Sigmoid colon (tissue), 4 donors: ENCODE measurements at regions not wholly inside any gene's neighbourhood (a gene's known extent, or its start where the extent isn't known, plus 50 kb on each side); places are given as distances from the start of the nearest gene placed in this dataset.

Experiments
- EP300 ChIP-seq, 4 donors: sonication (generic); formaldehyde crosslinking; IDR thresholded peaks; one replicate each; pipeline ENCODE4 v1.6.1; 2017; ENCODE audit warnings: antibody characterized with exemption in 4 of 4
- TF ChIP-seq, protein P1 (sequence below), 4 experiments: fragments of 450-650 bp in 3 of 4; fragments of 200-600 bp in 1 of 4; IDR thresholded peaks; one replicate each; pipeline ENCODE4 v1.5.1; 2016 to 2019; ENCODE audit warnings: antibody characterized with exemption in 4 of 4, mild to moderate bottlenecking in 3 of 4, moderate library complexity in 2 of 4

DNA sequence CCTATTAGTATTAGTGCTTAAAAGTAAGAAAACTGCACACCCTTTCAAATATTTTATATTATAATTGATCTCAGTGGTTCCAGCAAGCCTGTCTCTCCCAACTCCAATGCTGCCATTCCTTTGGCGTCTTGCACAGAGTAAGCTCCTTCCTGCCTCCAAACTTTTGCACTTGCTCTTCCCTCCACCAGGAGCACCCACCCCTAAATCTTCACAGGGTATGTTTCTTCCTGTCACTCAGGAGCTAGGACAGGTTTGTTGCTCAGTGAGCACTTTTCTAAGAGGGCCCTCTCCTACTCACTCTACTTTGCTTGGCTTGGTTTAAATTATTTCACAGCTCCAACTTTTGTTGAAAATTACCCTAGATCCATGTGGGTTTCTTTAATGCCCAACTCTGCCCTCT, 189.1 kb upstream of the ADRA1B start:
- no peak for TF ChIP-seq EP300 (IDR thresholded peaks at IDR 0.05)
- TF ChIP-seq, protein P1, sequence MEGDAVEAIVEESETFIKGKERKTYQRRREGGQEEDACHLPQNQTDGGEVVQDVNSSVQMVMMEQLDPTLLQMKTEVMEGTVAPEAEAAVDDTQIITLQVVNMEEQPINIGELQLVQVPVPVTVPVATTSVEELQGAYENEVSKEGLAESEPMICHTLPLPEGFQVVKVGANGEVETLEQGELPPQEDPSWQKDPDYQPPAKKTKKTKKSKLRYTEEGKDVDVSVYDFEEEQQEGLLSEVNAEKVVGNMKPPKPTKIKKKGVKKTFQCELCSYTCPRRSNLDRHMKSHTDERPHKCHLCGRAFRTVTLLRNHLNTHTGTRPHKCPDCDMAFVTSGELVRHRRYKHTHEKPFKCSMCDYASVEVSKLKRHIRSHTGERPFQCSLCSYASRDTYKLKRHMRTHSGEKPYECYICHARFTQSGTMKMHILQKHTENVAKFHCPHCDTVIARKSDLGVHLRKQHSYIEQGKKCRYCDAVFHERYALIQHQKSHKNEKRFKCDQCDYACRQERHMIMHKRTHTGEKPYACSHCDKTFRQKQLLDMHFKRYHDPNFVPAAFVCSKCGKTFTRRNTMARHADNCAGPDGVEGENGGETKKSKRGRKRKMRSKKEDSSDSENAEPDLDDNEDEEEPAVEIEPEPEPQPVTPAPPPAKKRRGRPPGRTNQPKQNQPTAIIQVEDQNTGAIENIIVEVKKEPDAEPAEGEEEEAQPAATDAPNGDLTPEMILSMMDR (IDR thresholded peaks at IDR 0.05), result no peak
